ENCODE measurements at regions not wholly inside any gene's neighbourhood (a gene's known extent, or its start where the extent isn't known, plus 50 kb on each side); places are given as distances from the start of the nearest gene placed in this dataset.

DNA sequence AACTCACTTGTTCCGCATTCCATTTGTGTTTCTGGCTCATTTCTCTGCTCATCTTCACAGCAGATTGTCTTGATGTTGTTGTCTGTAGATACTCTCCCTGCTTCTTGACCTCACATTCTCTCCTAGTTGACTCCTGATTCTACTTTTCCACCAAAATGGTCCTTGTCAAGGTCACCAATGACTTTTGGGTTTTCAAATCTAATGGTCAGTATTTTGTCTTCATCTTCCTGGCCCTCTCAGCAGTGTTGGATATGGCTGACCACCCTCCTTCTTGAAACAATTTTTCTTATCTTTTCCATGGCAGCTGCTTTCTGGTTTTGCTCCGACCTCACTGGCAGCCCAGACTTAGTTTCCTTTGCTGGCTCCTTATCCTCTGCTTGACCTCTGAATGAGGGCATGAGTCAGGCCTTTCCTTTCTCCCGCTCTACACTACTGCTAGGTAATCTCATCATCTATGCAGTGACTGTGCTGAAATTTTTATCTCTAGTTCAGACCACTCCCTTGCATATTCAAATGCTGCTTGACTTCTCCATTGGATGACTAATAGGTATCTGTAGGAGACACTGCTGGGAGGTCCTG lies 386.6 kb upstream of the SPRED2 start:
- DNase-seq (ENCODE audit: low read depth, low spot score) (no peak), ATAC-seq (no peak)
- Histone ChIP-seq H3K27ac (ENCODE audit: low read length) (no peak overlapping the region), H3K36me3 (ENCODE audit: control insufficient read depth, insufficient read depth, low read length) (no peaks in the 10 kb centered on the region), H3K4me3 (ENCODE audit: low read depth in 2 of 2, low read length in 2 of 2) (no peak overlapping the region), H3K4me1 (ENCODE audit: control insufficient read depth, insufficient read depth, low read length) (no peaks in the 10 kb centered on the region), H3K9me3 (ENCODE audit: control insufficient read depth, insufficient read depth, low read depth, low read length) (no peaks in the 10 kb centered on the region), H3K27me3 (ENCODE audit: control insufficient read depth, insufficient read depth, low read length) (no peaks in the 10 kb centered on the region)
- ChIA-PET CTCF (no interaction called here), POLR2A (no interaction called here)
- in situ Hi-C loops (cut with HindIII; ENCODE audit: low pct_unique_long_range_greater_than_20kb, low sequenced_read_pairs) (no loop called here), intact Hi-C loops (cut with micrococcal nuclease; ENCODE audit: unreplicated experiment) (no loop called here)
- BruUV-seq (replicated peaks), result no TSS peak
- TF ChIP-seq SIN3A (IDR thresholded peaks at IDR 0.05; ENCODE audit: borderline replicate concordance, insufficient read depth, low read depth, low read length) (no peak), TCF7L2 (IDR thresholded peaks at IDR 0.05; ENCODE audit: low read depth, low read length) (no peak), POLR2AphosphoS5 (IDR thresholded peaks at IDR 0.05; ENCODE audit: low read depth, low read length) (no peak), REST (IDR thresholded peaks at IDR 0.05; ENCODE audit: insufficient read depth in 1 of 2, low read depth in 2 of 2, low read length in 1 of 2) (no peak)
- TF ChIP-seq, protein P1, sequence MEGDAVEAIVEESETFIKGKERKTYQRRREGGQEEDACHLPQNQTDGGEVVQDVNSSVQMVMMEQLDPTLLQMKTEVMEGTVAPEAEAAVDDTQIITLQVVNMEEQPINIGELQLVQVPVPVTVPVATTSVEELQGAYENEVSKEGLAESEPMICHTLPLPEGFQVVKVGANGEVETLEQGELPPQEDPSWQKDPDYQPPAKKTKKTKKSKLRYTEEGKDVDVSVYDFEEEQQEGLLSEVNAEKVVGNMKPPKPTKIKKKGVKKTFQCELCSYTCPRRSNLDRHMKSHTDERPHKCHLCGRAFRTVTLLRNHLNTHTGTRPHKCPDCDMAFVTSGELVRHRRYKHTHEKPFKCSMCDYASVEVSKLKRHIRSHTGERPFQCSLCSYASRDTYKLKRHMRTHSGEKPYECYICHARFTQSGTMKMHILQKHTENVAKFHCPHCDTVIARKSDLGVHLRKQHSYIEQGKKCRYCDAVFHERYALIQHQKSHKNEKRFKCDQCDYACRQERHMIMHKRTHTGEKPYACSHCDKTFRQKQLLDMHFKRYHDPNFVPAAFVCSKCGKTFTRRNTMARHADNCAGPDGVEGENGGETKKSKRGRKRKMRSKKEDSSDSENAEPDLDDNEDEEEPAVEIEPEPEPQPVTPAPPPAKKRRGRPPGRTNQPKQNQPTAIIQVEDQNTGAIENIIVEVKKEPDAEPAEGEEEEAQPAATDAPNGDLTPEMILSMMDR (IDR thresholded peaks at IDR 0.05), result no peak

- in situ Hi-C loops (cut with HindIII; ENCODE audit: low pct_unique_long_range_greater_than_20kb, low sequenced_read_pairs) (no loop called here), intact Hi-C loops (cut with micrococcal nuclease; ENCODE audit: unreplicated experiment) (no loop called here)
- ChIA-PET CTCF (no interaction called here), POLR2A (no interaction called here)
- TF ChIP-seq, protein P1 (IDR thresholded peaks at IDR 0.05), result no peak
- TF ChIP-seq SIN3A (IDR thresholded peaks at IDR 0.05; ENCODE audit: borderline replicate concordance, insufficient read depth, low read depth, low read length) (no peak), TCF7L2 (IDR thresholded peaks at IDR 0.05; ENCODE audit: low read depth, low read length) (no peak), REST (IDR thresholded peaks at IDR 0.05; ENCODE audit: insufficient read depth in 1 of 2, low read depth in 2 of 2, low read length in 1 of 2) (no peak), POLR2AphosphoS5 (IDR thresholded peaks at IDR 0.05; ENCODE audit: low read depth, low read length) (no peak)
- H3K36me3 ChIP-seq (ENCODE audit: control insufficient read depth, insufficient read depth, low read length), result no peaks in the 10 kb centered on the region
- ATAC-seq (no peak), DNase-seq (ENCODE audit: low read depth, low spot score) (no peak)
- BruUV-seq (replicated peaks), result no TSS peak
- H3K9me3 ChIP-seq (ENCODE audit: control insufficient read depth, insufficient read depth, low read depth, low read length), result no peaks in the 10 kb centered on the region
- no peak overlapping the region for H3K4me3 ChIP-seq (ENCODE audit: low read depth in 2 of 2, low read length in 2 of 2)
- H3K27ac ChIP-seq (ENCODE audit: low read length), result no peak overlapping the region
- no peaks in the 10 kb centered on the region for H3K27me3 ChIP-seq (ENCODE audit: control insufficient read depth, insufficient read depth, low read length)
- H3K4me1 ChIP-seq (ENCODE audit: control insufficient read depth, insufficient read depth, low read length), result no peaks in the 10 kb centered on the region
These were observed 381.3 kb upstream of the SPRED2 start for GRCh38 chr2:65813631-65814173.

Measured in Panc1 (cell line).